ENCODE measurements at regions not wholly inside any gene's neighbourhood (a gene's known extent, or its start where the extent isn't known, plus 50 kb on each side); places are given as distances from the start of the nearest gene placed in this dataset.

DNA sequence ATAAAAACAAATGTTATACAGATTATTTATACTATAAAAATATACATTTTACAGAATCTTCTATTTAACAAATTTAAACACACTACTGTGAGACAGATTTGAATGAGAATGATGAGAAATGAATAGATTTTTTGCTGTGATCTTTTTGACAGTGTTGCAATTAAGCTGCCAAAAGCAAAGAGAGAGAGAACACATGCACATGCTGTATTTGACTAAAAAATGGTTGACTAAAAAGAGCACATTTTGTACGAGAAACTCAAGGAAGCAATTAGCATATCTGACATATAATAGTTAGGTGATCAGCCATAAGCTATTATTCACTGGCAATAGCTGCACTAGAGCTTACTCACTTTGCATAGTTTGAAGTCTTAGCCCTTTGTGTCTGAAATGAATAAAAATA is 115.8 kb downstream of the SYT10 start:
- no peak overlapping the region for H3K4me2 ChIP-seq (ENCODE audit: low read length)
- H2AFZ ChIP-seq (ENCODE audit: low read depth, low read length) = no peak overlapping the region
- H3K9ac ChIP-seq (ENCODE audit: low read length) = no peak overlapping the region
- no peaks in the 10 kb centered on the region for H3K4me1 ChIP-seq (ENCODE audit: low read length)
- H4K20me1 ChIP-seq (ENCODE audit: insufficient read depth, low read length) = no peaks in the 10 kb centered on the region
- no peak overlapping the region for H3K4me3 ChIP-seq (ENCODE audit: low read length)
- H3K36me3 ChIP-seq (replicated peaks; ENCODE audit: low read depth, low read length) = no peaks in the 10 kb centered on the region
- no peaks in the 10 kb centered on the region for H3K27me3 ChIP-seq (ENCODE audit: low read depth, low read length)
- H3K9me3 ChIP-seq (ENCODE audit: insufficient read depth, low read length) = no peaks in the 10 kb centered on the region
- TF ChIP-seq, protein P1, sequence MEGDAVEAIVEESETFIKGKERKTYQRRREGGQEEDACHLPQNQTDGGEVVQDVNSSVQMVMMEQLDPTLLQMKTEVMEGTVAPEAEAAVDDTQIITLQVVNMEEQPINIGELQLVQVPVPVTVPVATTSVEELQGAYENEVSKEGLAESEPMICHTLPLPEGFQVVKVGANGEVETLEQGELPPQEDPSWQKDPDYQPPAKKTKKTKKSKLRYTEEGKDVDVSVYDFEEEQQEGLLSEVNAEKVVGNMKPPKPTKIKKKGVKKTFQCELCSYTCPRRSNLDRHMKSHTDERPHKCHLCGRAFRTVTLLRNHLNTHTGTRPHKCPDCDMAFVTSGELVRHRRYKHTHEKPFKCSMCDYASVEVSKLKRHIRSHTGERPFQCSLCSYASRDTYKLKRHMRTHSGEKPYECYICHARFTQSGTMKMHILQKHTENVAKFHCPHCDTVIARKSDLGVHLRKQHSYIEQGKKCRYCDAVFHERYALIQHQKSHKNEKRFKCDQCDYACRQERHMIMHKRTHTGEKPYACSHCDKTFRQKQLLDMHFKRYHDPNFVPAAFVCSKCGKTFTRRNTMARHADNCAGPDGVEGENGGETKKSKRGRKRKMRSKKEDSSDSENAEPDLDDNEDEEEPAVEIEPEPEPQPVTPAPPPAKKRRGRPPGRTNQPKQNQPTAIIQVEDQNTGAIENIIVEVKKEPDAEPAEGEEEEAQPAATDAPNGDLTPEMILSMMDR (IDR thresholded peaks at IDR 0.05; ENCODE audit: low read depth, low read length) = no peak
- no peak for TF ChIP-seq EZH2phosphoT487 (IDR thresholded peaks at IDR 0.05; ENCODE audit: low read depth)
- H3K79me2 ChIP-seq (ENCODE audit: low read length) = no peaks in the 10 kb centered on the region
- no peak overlapping the region for H3K27ac ChIP-seq (ENCODE audit: low read length)

DNA sequence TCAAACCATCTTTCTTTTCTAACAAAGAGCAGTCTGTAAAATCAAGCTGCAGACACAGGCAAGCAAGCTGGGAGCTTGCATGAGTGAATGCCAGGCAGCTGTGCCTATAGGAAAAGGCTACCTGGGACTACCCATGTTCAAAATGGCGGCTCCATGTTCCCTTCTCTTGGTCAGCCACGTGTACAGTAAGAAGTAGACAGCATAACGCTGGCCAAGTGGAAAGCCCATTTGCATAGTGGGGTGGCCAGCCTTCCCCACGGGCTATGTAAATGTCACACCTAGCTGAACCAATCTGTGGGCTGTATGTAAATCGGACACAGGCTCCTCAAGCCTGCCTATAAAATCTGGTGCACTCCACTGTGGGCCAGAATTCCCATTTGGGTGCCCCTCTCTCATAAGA is 117.1 kb downstream of the SYT10 start:
- no peak overlapping the region for H2AFZ ChIP-seq (ENCODE audit: low read depth, low read length)
- no peak for TF ChIP-seq EZH2phosphoT487 (IDR thresholded peaks at IDR 0.05; ENCODE audit: low read depth)
- TF ChIP-seq, protein P1 (IDR thresholded peaks at IDR 0.05; ENCODE audit: low read depth, low read length) = no peak
- H3K27ac ChIP-seq (ENCODE audit: low read length) = no peak overlapping the region
- H4K20me1 ChIP-seq (ENCODE audit: insufficient read depth, low read length) = no peaks in the 10 kb centered on the region
- H3K9ac ChIP-seq (ENCODE audit: low read length) = no peak overlapping the region
- H3K9me3 ChIP-seq (ENCODE audit: insufficient read depth, low read length) = no peaks in the 10 kb centered on the region
- H3K4me3 ChIP-seq (ENCODE audit: low read length) = no peak overlapping the region
- H3K4me1 ChIP-seq (ENCODE audit: low read length) = no peaks in the 10 kb centered on the region
- no peaks in the 10 kb centered on the region for H3K27me3 ChIP-seq (ENCODE audit: low read depth, low read length)
- H3K79me2 ChIP-seq (ENCODE audit: low read length) = no peaks in the 10 kb centered on the region
- no peaks in the 10 kb centered on the region for H3K36me3 ChIP-seq (replicated peaks; ENCODE audit: low read depth, low read length)
- no peak overlapping the region for H3K4me2 ChIP-seq (ENCODE audit: low read length)

- H3K4me3 ChIP-seq (ENCODE audit: low read length) = no peak overlapping the region
- H4K20me1 ChIP-seq (ENCODE audit: insufficient read depth, low read length) = no peaks in the 10 kb centered on the region
- no peaks in the 10 kb centered on the region for H3K9me3 ChIP-seq (ENCODE audit: insufficient read depth, low read length)
- no peaks in the 10 kb centered on the region for H3K27me3 ChIP-seq (ENCODE audit: low read depth, low read length)
- H3K79me2 ChIP-seq (ENCODE audit: low read length) = no peaks in the 10 kb centered on the region
- H3K4me1 ChIP-seq (ENCODE audit: low read length) = no peaks in the 10 kb centered on the region
- TF ChIP-seq, protein P1 (IDR thresholded peaks at IDR 0.05; ENCODE audit: low read depth, low read length) = no peak
- no peak for TF ChIP-seq EZH2phosphoT487 (IDR thresholded peaks at IDR 0.05; ENCODE audit: low read depth)
- H3K27ac ChIP-seq (ENCODE audit: low read length) = no peak overlapping the region
- H2AFZ ChIP-seq (ENCODE audit: low read depth, low read length) = no peak overlapping the region
- H3K4me2 ChIP-seq (ENCODE audit: low read length) = no peak overlapping the region
- H3K36me3 ChIP-seq (replicated peaks; ENCODE audit: low read depth, low read length) = no peaks in the 10 kb centered on the region
- no peak overlapping the region for H3K9ac ChIP-seq (ENCODE audit: low read length)
Measured at GRCh38 chr12:33317746-33318145, 121.9 kb downstream of the SYT10 start.

DNA sequence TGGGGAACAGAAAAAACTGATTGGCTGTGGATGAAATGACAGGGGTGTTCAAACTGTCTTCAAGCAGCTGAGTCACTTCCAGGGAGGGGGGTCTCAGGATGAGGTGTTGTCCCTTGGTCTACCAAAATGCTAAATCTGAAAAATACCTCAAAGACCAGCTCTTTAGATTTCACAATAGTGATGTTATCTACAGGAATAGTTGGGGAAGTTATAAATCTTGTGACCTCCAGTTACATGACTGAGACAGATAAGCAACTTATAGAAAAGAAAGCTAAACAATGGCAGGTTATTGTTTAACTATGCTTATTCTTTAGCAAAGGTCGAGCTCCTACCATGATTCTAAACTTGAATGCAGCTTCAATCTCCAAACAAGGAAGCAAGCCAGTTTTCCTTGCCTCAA is 125.4 kb downstream of the SYT10 start:
- Histone ChIP-seq H3K36me3 (replicated peaks; ENCODE audit: low read depth, low read length) (no peaks in the 10 kb centered on the region), H3K27me3 (ENCODE audit: low read depth, low read length) (no peaks in the 10 kb centered on the region), H3K4me3 (ENCODE audit: low read length) (no peak overlapping the region), H4K20me1 (ENCODE audit: insufficient read depth, low read length) (no peaks in the 10 kb centered on the region), H3K4me1 (ENCODE audit: low read length) (no peaks in the 10 kb centered on the region), H3K79me2 (ENCODE audit: low read length) (no peaks in the 10 kb centered on the region), H2AFZ (ENCODE audit: low read depth, low read length) (no peak overlapping the region), H3K27ac (ENCODE audit: low read length) (no peak overlapping the region), H3K9ac (ENCODE audit: low read length) (no peak overlapping the region), H3K9me3 (ENCODE audit: insufficient read depth, low read length) (no peaks in the 10 kb centered on the region), H3K4me2 (ENCODE audit: low read length) (no peak overlapping the region)
- TF ChIP-seq EZH2phosphoT487 (IDR thresholded peaks at IDR 0.05; ENCODE audit: low read depth) = no peak
- TF ChIP-seq, protein P1 (IDR thresholded peaks at IDR 0.05; ENCODE audit: low read depth, low read length) = no peak
